GM06990 (cell line): ENCODE measurements at regions not wholly inside any gene's neighbourhood (a gene's known extent, or its start where the extent isn't known, plus 50 kb on each side); places are given as distances from the start of the nearest gene placed in this dataset.

Source experiments
- DNase-seq: peaks from one replicate; pipeline ENCODE4 v3.0.0-alpha.2; 2011; ENCODE audit not compliant: insufficient read length; ENCODE audit errors: extremely low read depth
- H3K27me3 ChIP-seq: replicated peaks from 2 replicates; pipeline ENCODE4 v1.6.0; 2011; ENCODE audit warnings: low read length; ENCODE audit not compliant: control insufficient read depth, insufficient read depth
- H3K36me3 ChIP-seq: 2 replicates; pipeline ENCODE4 v1.5.1; 2011; ENCODE audit warnings: low read length; ENCODE audit not compliant: control insufficient read depth, insufficient read depth
- H3K4me3 ChIP-seq: replicated peaks from 2 replicates; pipeline ENCODE4 v1.5.1; 2011; ENCODE audit warnings: low read depth, mild to moderate bottlenecking, control low read depth, low read length
- CTCF ChIP-seq: IDR thresholded peaks from 2 replicates; pipeline ENCODE4 v1.5.1; 2011; ENCODE audit warnings: low read length, control low read depth, mild to moderate bottlenecking, inconsistent platforms; ENCODE audit not compliant: insufficient read depth, poor library complexity, severe bottlenecking

- no peak overlapping the region for H3K4me3 ChIP-seq
- TF ChIP-seq CTCF = no peak
- peaks cover 2% of the 10 kb centered on the region; the same call in 1 of the 2 replicates for H3K27me3 ChIP-seq
- DNase-seq = no peak
- no peaks in the 10 kb centered on the region for H3K36me3 ChIP-seq
Observed at GRCh38 chr16:49181791-49182518, 99.7 kb downstream of the CBLN1 start.

DNA sequence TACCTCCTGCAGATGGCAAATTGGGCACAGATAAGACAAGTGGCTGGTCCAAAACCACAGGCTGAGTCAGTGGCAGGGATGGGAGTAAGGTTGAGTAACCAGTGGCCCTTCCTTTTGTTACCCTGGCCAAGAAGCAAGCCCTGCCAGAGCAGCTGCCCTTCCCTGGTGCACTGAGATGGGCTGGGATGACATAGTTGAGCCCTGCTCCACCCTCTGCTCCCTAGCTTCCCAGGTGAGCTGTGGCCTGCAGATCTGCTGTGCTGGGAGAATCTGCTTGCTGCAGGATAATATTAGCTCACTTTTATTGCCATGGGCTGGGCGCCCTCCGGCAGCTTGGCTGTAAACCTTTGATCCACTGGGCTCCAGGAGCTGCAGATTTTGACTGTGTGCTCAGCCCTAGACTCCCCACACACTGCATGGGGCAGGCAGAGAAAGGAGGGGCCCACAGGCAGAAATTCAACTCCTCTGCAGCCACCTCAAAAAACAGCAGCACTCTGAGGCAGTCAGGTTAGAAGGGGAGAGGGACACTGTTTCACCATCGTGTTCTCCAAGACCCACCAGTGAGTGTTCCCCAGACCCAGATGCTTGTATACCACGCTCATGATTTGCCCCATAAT lies 101.8 kb downstream of the CBLN1 start:
- Histone ChIP-seq H3K4me3 (no peak overlapping the region), H3K36me3 (no peaks in the 10 kb centered on the region), H3K27me3 (peaks cover 2% of the 10 kb centered on the region)
- no peak for DNase-seq
- no peak for TF ChIP-seq CTCF

GRCh38 chr16:49168126-49168525 lies 113.5 kb downstream of the CBLN1 start:
- no peaks in the 10 kb centered on the region for H3K27me3 ChIP-seq
- DNase-seq = no peak
- no peak overlapping the region for H3K4me3 ChIP-seq
- H3K36me3 ChIP-seq = no peaks in the 10 kb centered on the region
- no peak for TF ChIP-seq CTCF

DNA sequence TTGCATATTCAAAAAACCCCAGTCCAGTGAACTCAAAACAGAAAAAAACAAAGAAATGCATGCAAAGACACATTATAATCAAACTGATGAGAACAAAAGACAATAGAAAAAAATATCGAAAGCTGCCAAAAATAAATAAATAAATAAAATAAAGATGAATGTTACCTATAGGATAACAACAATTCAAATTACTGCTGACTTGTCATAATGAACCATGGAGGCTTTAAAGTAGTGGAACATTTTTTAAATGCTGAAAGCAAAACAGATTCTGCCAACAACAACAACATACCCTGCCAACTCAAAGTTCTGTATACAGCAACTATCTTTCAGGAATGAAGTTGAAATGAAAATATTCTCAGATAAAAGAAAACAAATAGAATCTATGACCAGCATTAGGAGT lies 116.6 kb downstream of the CBLN1 start:
- no peak for TF ChIP-seq CTCF
- Histone ChIP-seq H3K27me3 (no peaks in the 10 kb centered on the region; the same call in 1 of the 2 replicates), H3K36me3 (no peaks in the 10 kb centered on the region), H3K4me3 (no peak overlapping the region)
- no peak for DNase-seq

DNA sequence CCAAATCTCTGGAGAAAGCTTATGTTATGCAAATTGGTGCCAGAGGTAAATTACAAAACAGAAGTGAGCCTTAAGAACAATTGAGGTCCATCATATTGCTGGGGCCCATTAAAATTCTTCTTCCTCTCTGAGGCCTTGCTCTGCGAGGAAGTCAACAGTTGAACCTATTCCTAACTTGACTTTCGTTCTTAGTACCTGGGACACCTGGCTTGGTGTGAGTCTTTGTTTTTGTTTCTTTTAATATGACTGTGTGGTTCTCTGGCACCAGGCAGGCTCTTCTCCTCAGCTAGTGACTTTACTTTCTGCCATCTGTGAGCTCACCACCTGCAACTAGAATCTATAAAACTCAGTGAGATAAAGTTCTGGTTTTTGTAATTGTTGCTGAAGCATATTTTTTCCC lies 120.4 kb downstream of the CBLN1 start:
- TF ChIP-seq CTCF = no peak
- no peaks in the 10 kb centered on the region; the same call in 1 of the 2 replicates for H3K27me3 ChIP-seq
- no peak for DNase-seq

More for the DNA sequence above, 120.4 kb downstream of the CBLN1 start:
- Histone ChIP-seq H3K4me3 (no peak overlapping the region), H3K36me3 (no peaks in the 10 kb centered on the region)
